Gastrocnemius medialis (tissue), 4 donors: ENCODE measurements at regions not wholly inside any gene's neighbourhood (a gene's known extent, or its start where the extent isn't known, plus 50 kb on each side); places are given as distances from the start of the nearest gene placed in this dataset.

Experiments
- CTCF ChIP-seq, 5 experiments: fragments of 450-650 bp in 3 of 5; fragments of 200-600 bp in 2 of 5; sonication (generic) in 2 of 5; IDR thresholded peaks in 4 of 5; conservative IDR thresholded peaks in 1 of 5; 1 replicate in 4 of 5; 2 replicates in 1 of 5; pipeline ENCODE4 v1.5.1; 2016 to 2019; ENCODE audit warnings: antibody characterized with exemption in 5 of 5, mild to moderate bottlenecking in 3 of 5, moderate library complexity in 3 of 5
- POLR2A ChIP-seq, 2 donors: fragments of 450-650 bp; IDR thresholded peaks; one replicate each; pipeline ENCODE4 v1.6.1; 2017; ENCODE audit warnings: antibody characterized with exemption in 2 of 2, mild to moderate bottlenecking in 2 of 2, moderate library complexity in 2 of 2

GRCh38 chr10:32132357-32132946 is 76.2 kb upstream of the KIF5B start:
- TF ChIP-seq CTCF (IDR thresholded peaks at IDR 0.05 in 4 of 5, conservative IDR thresholded peaks at IDR 0.05 in 1 of 5): no peak
- no peak for TF ChIP-seq POLR2A (IDR thresholded peaks at IDR 0.05)
